ENCODE measurements at regions not wholly inside any gene's neighbourhood (a gene's known extent, or its start where the extent isn't known, plus 50 kb on each side); places are given as distances from the start of the nearest gene placed in this dataset.

- Histone ChIP-seq H3K27me3 (ENCODE audit: low read length) (no peaks in the 10 kb centered on the region), H3K4me3 (ENCODE audit: low read length) (no peak overlapping the region), H3K9me2 (replicated peaks; ENCODE audit: insufficient read depth, low read length) (no peaks in the 10 kb centered on the region), H2AFZ (ENCODE audit: low read length) (no peak overlapping the region), H4K20me1 (ENCODE audit: insufficient read depth, low read depth, low read length) (no peaks in the 10 kb centered on the region), H3K36me3 (ENCODE audit: insufficient read depth, low read length) (no peaks in the 10 kb centered on the region), H3K9ac (ENCODE audit: low read length) (no peak overlapping the region), H3K4me1 (ENCODE audit: low read length) (no peaks in the 10 kb centered on the region), H3K27ac (ENCODE audit: low read length) (no peak overlapping the region), H3K4me2 (ENCODE audit: low read depth, low read length, poor library complexity, severe bottlenecking) (no peak overlapping the region), H3K79me2 (ENCODE audit: low read length) (no peaks in the 10 kb centered on the region), H3K9me3 (ENCODE audit: low read length) (peaks cover 6% of the 10 kb centered on the region; the same call in 1 of the 2 replicates)
- DNase-seq: no peak
These were observed 91.9 kb downstream of the TNFAIP3 start for GRCh38 chr6:137958811-137959565.

- DNase-seq: no peak
- Histone ChIP-seq H3K79me2 (ENCODE audit: low read length) (no peaks in the 10 kb centered on the region), H3K4me3 (ENCODE audit: low read length) (no peak overlapping the region), H3K27me3 (ENCODE audit: low read length) (no peaks in the 10 kb centered on the region), H3K9me3 (ENCODE audit: low read length) (peaks cover 6% of the 10 kb centered on the region; the same call in 1 of the 2 replicates), H3K9ac (ENCODE audit: low read length) (no peak overlapping the region), H3K9me2 (replicated peaks; ENCODE audit: insufficient read depth, low read length) (no peaks in the 10 kb centered on the region), H4K20me1 (ENCODE audit: insufficient read depth, low read depth, low read length) (no peaks in the 10 kb centered on the region), H3K4me2 (ENCODE audit: low read depth, low read length, poor library complexity, severe bottlenecking) (no peak overlapping the region), H3K27ac (ENCODE audit: low read length) (no peak overlapping the region), H3K4me1 (ENCODE audit: low read length) (peaks cover 9% of the 10 kb centered on the region), H3K36me3 (ENCODE audit: insufficient read depth, low read length) (no peaks in the 10 kb centered on the region), H2AFZ (ENCODE audit: low read length) (no peak overlapping the region)
These were observed 95.7 kb downstream of the TNFAIP3 start for GRCh38 chr6:137962725-137963124.

DNA sequence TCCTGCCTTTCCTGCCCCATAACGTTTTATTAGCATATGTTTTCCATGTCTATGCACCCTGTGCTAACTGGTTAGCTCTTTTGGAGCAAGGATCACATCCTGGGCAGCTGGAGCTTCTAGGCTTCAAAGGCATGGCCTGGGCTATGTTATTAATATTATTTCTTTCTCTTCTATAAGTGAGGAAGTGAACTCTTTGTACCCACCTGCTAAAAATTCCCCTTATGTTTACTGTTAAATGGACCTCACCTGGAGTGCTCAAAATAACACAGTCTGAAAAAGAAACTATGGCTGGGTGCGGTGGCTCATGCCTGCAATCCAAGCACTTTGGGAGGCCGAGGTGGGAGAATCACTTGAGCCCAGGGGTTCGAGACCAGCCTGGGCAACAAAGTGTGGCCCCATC is 97.8 kb downstream of the TNFAIP3 start:
- H3K27ac ChIP-seq (ENCODE audit: low read length): no peak overlapping the region
- H3K9me3 ChIP-seq (ENCODE audit: low read length): peaks cover 6% of the 10 kb centered on the region; the same call in 1 of the 2 replicates
- H3K4me2 ChIP-seq (ENCODE audit: low read depth, low read length, poor library complexity, severe bottlenecking): no peak overlapping the region
- peaks cover 9% of the 10 kb centered on the region for H3K4me1 ChIP-seq (ENCODE audit: low read length)
- H3K79me2 ChIP-seq (ENCODE audit: low read length): no peaks in the 10 kb centered on the region
- no peaks in the 10 kb centered on the region for H3K9me2 ChIP-seq (replicated peaks; ENCODE audit: insufficient read depth, low read length)
- no peak overlapping the region for H3K4me3 ChIP-seq (ENCODE audit: low read length)
- H2AFZ ChIP-seq (ENCODE audit: low read length): no peak overlapping the region
- H3K27me3 ChIP-seq (ENCODE audit: low read length): no peaks in the 10 kb centered on the region
- no peaks in the 10 kb centered on the region for H4K20me1 ChIP-seq (ENCODE audit: insufficient read depth, low read depth, low read length)
- no peak overlapping the region for H3K9ac ChIP-seq (ENCODE audit: low read length)
- no peaks in the 10 kb centered on the region for H3K36me3 ChIP-seq (ENCODE audit: insufficient read depth, low read length)
- DNase-seq: no peak

GRCh38 chr6:137967689-137968454 is 100.8 kb downstream of the TNFAIP3 start:
- Histone ChIP-seq H3K9me2 (replicated peaks; ENCODE audit: insufficient read depth, low read length) (no peaks in the 10 kb centered on the region), H3K9me3 (ENCODE audit: low read length) (no peaks in the 10 kb centered on the region), H3K27me3 (ENCODE audit: low read length) (no peaks in the 10 kb centered on the region), H3K4me3 (ENCODE audit: low read length) (no peak overlapping the region), H3K36me3 (ENCODE audit: insufficient read depth, low read length) (no peaks in the 10 kb centered on the region), H3K4me1 (ENCODE audit: low read length) (peaks cover 9% of the 10 kb centered on the region), H3K79me2 (ENCODE audit: low read length) (no peaks in the 10 kb centered on the region), H3K27ac (ENCODE audit: low read length) (no peak overlapping the region), H2AFZ (ENCODE audit: low read length) (no peak overlapping the region), H3K4me2 (ENCODE audit: low read depth, low read length, poor library complexity, severe bottlenecking) (no peak overlapping the region), H3K9ac (ENCODE audit: low read length) (no peak overlapping the region), H4K20me1 (ENCODE audit: insufficient read depth, low read depth, low read length) (no peaks in the 10 kb centered on the region)
- no peak for DNase-seq

GRCh38 chr6:137968455-137968804 is 101.4 kb downstream of the TNFAIP3 start:
- Histone ChIP-seq H3K4me2 (ENCODE audit: low read depth, low read length, poor library complexity, severe bottlenecking) (no peak overlapping the region), H3K4me1 (ENCODE audit: low read length) (peaks cover 9% of the 10 kb centered on the region), H3K4me3 (ENCODE audit: low read length) (no peak overlapping the region), H4K20me1 (ENCODE audit: insufficient read depth, low read depth, low read length) (no peaks in the 10 kb centered on the region), H3K79me2 (ENCODE audit: low read length) (no peaks in the 10 kb centered on the region), H3K9me3 (ENCODE audit: low read length) (no peaks in the 10 kb centered on the region), H3K27me3 (ENCODE audit: low read length) (no peaks in the 10 kb centered on the region), H2AFZ (ENCODE audit: low read length) (no peak overlapping the region), H3K36me3 (ENCODE audit: insufficient read depth, low read length) (no peaks in the 10 kb centered on the region), H3K27ac (ENCODE audit: low read length) (no peak overlapping the region), H3K9ac (ENCODE audit: low read length) (no peak overlapping the region), H3K9me2 (replicated peaks; ENCODE audit: insufficient read depth, low read length) (no peaks in the 10 kb centered on the region)
- no peak for DNase-seq

- Histone ChIP-seq H2AFZ (ENCODE audit: low read length) (no peak overlapping the region), H3K27ac (ENCODE audit: low read length) (no peak overlapping the region), H4K20me1 (ENCODE audit: insufficient read depth, low read depth, low read length) (no peaks in the 10 kb centered on the region), H3K36me3 (ENCODE audit: insufficient read depth, low read length) (no peaks in the 10 kb centered on the region), H3K9ac (ENCODE audit: low read length) (no peak overlapping the region), H3K79me2 (ENCODE audit: low read length) (no peaks in the 10 kb centered on the region), H3K4me2 (ENCODE audit: low read depth, low read length, poor library complexity, severe bottlenecking) (no peak overlapping the region), H3K4me3 (ENCODE audit: low read length) (no peak overlapping the region), H3K9me3 (ENCODE audit: low read length) (no peaks in the 10 kb centered on the region), H3K9me2 (replicated peaks; ENCODE audit: insufficient read depth, low read length) (no peaks in the 10 kb centered on the region), H3K27me3 (ENCODE audit: low read length) (no peaks in the 10 kb centered on the region), H3K4me1 (ENCODE audit: low read length) (peaks cover 9% of the 10 kb centered on the region)
- no peak for DNase-seq
These were observed 101.8 kb downstream of the TNFAIP3 start for GRCh38 chr6:137968901-137969300.

DNA sequence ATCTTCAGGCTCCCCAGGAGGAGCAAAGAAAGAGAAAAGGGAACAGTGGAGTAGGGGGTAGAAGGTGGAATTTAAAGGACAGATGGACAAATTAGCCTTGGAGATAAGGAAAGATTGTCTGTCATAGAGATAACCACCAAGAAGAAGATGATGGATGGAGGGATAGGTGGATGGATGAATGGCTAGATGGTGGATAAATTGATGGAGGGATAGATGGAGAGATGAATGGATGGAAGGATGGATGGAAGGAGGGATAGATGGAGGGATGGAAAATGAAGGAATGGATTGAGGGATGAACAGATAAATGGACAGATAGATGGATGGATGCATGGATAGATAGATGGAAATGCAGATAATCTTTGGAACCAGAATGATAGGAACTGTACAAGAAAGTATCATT is 102.8 kb downstream of the TNFAIP3 start:
- no peaks in the 10 kb centered on the region for H3K27me3 ChIP-seq (ENCODE audit: low read length)
- no peak overlapping the region for H3K4me2 ChIP-seq (ENCODE audit: low read depth, low read length, poor library complexity, severe bottlenecking)
- no peak overlapping the region for H3K9ac ChIP-seq (ENCODE audit: low read length)
- H3K9me2 ChIP-seq (replicated peaks; ENCODE audit: insufficient read depth, low read length): no peaks in the 10 kb centered on the region
- no peaks in the 10 kb centered on the region for H4K20me1 ChIP-seq (ENCODE audit: insufficient read depth, low read depth, low read length)
- H3K9me3 ChIP-seq (ENCODE audit: low read length): no peaks in the 10 kb centered on the region
- H3K36me3 ChIP-seq (ENCODE audit: insufficient read depth, low read length): no peaks in the 10 kb centered on the region
- no peak overlapping the region for H2AFZ ChIP-seq (ENCODE audit: low read length)
- H3K4me1 ChIP-seq (ENCODE audit: low read length): peaks cover 9% of the 10 kb centered on the region
- H3K27ac ChIP-seq (ENCODE audit: low read length): no peak overlapping the region
- no peak for DNase-seq
- H3K79me2 ChIP-seq (ENCODE audit: low read length): no peaks in the 10 kb centered on the region
- no peak overlapping the region for H3K4me3 ChIP-seq (ENCODE audit: low read length)

GRCh38 chr6:137970368-137970767 is 103.3 kb downstream of the TNFAIP3 start:
- Histone ChIP-seq H3K27me3 (ENCODE audit: low read length) (no peaks in the 10 kb centered on the region), H3K9ac (ENCODE audit: low read length) (no peak overlapping the region), H3K79me2 (ENCODE audit: low read length) (no peaks in the 10 kb centered on the region), H3K4me3 (ENCODE audit: low read length) (no peak overlapping the region), H3K9me2 (replicated peaks; ENCODE audit: insufficient read depth, low read length) (no peaks in the 10 kb centered on the region), H3K4me1 (ENCODE audit: low read length) (peaks cover 9% of the 10 kb centered on the region), H4K20me1 (ENCODE audit: insufficient read depth, low read depth, low read length) (no peaks in the 10 kb centered on the region), H3K36me3 (ENCODE audit: insufficient read depth, low read length) (no peaks in the 10 kb centered on the region), H3K9me3 (ENCODE audit: low read length) (no peaks in the 10 kb centered on the region), H2AFZ (ENCODE audit: low read length) (no peak overlapping the region), H3K4me2 (ENCODE audit: low read depth, low read length, poor library complexity, severe bottlenecking) (no peak overlapping the region), H3K27ac (ENCODE audit: low read length) (no peak overlapping the region)
- no peak for DNase-seq

All from Karpas-422 (cell line).